BLaER1 treated with 17β-estradiol and CSF1 and Interleukin-3, amounts not matched to agents 10 nM and 100 nM (cell line): ENCODE measurements at regions not wholly inside any gene's neighbourhood (a gene's known extent, or its start where the extent isn't known, plus 50 kb on each side); places are given as distances from the start of the nearest gene placed in this dataset.

Experiments
- H3K27ac ChIP-seq, 11 experiments: shearing (Covaris generic); formaldehyde crosslinking; 2 replicates each; pipeline ENCODE4 v1.8.1; 2022
- H3K27me3 ChIP-seq, 11 experiments: shearing (Covaris generic); formaldehyde crosslinking; 2 replicates each; pipeline ENCODE4 v1.8.1; 2022
- H3K36me3 ChIP-seq, 11 experiments: shearing (Covaris generic); formaldehyde crosslinking; 2 replicates each; pipeline ENCODE4 v1.8.1; 2022
- H3K4me1 ChIP-seq, 10 experiments: shearing (Covaris generic); formaldehyde crosslinking; 2 replicates each; pipeline ENCODE4 v1.8.1; 2022
- H3K4me2 ChIP-seq, 11 experiments: shearing (Covaris generic); formaldehyde crosslinking; 2 replicates each; pipeline ENCODE4 v1.8.1; 2022
- H3K4me3 ChIP-seq, 10 experiments: shearing (Covaris generic); formaldehyde crosslinking; 2 replicates each; pipeline ENCODE4 v1.8.1; 2022
- H3K9ac ChIP-seq, 11 experiments: shearing (Covaris generic); formaldehyde crosslinking; 2 replicates each; pipeline ENCODE4 v1.8.1; 2022
- H3K9me3 ChIP-seq, 11 experiments: shearing (Covaris generic); formaldehyde crosslinking; replicated peaks in 1 of 11; 2 replicates each; pipeline ENCODE4 v1.8.1; 2022
- H4K20me1 ChIP-seq, 11 experiments: shearing (Covaris generic); formaldehyde crosslinking; 2 replicates each; pipeline ENCODE4 v1.8.1; 2022
- Cebpa-rat ChIP-seq, 11 experiments: shearing (Covaris generic); IDR thresholded peaks; 2 replicates each; pipeline ENCODE4 v1.8.1; 2022

- no peaks in the 10 kb centered on the region for H3K27me3 ChIP-seq
- H3K4me3 ChIP-seq = no peak overlapping the region
- no peak overlapping the region for H3K27ac ChIP-seq
- H3K9ac ChIP-seq = no peak overlapping the region
- H4K20me1 ChIP-seq = no peaks in the 10 kb centered on the region
- TF ChIP-seq Cebpa-rat (IDR thresholded peaks at IDR 0.05) = no peak
- H3K36me3 ChIP-seq = no peaks in the 10 kb centered on the region
- no peak overlapping the region for H3K4me2 ChIP-seq
- H3K9me3 ChIP-seq = no peaks in the 10 kb centered on the region
- no peaks in the 10 kb centered on the region for H3K4me1 ChIP-seq
Observed at GRCh38 chr10:65497837-65498236, 1428.0 kb upstream of the LRRTM3 start.

DNA sequence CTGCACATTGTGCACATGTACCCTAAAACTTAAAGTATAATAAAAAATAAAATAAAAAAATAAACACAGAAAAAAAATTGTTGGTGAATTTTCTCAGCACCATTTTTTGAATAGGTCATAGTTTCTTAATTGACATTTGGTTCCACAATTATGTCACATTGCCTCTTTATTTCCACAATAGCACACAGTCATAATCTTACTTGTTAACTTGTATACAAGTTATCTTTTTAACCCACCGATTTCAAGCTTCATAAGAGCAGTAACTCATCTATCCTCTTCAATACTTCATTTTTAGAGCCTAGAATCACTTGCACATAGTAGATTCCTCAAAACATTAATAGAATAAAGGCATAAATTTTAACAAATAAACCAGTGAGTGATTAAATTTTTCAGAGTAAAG, 1425.1 kb upstream of the LRRTM3 start:
- Histone ChIP-seq H3K4me3 (no peak overlapping the region), H3K36me3 (no peaks in the 10 kb centered on the region), H4K20me1 (no peaks in the 10 kb centered on the region), H3K27ac (no peak overlapping the region), H3K9ac (no peak overlapping the region), H3K27me3 (no peaks in the 10 kb centered on the region), H3K4me1 (no peaks in the 10 kb centered on the region), H3K4me2 (no peak overlapping the region), H3K9me3 (no peaks in the 10 kb centered on the region)
- no peak for TF ChIP-seq Cebpa-rat (IDR thresholded peaks at IDR 0.05)

DNA sequence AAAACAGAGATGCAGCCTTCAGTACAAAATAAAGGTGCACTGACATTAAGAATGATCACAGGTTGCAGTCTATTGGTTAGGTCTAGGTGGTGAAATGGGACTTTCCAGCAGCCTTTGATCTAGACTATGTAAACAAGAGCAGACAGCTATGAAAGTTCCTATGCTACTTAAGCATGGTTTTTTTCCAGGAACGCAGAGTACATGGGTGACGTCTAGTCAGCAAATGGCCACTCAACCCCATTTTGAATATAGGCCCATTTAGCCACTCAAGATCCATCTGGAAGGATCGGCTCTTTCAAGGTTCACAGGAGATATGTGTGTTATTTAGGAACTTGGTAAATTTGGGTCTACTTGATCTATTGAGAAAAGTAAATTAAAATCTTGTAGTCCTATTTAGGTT, 1424.6 kb upstream of the LRRTM3 start:
- no peak overlapping the region for H3K27ac ChIP-seq
- TF ChIP-seq Cebpa-rat (IDR thresholded peaks at IDR 0.05) = no peak
- H3K4me2 ChIP-seq = no peak overlapping the region
- no peaks in the 10 kb centered on the region for H3K4me1 ChIP-seq
- H3K4me3 ChIP-seq = no peak overlapping the region
- no peaks in the 10 kb centered on the region for H4K20me1 ChIP-seq
- H3K9me3 ChIP-seq = 0 out of 22 replicates have a peak, but pooled peaks cover 0 to 4% (median 0%) of the 10 kb centered on the region in 11 experiments
- no peaks in the 10 kb centered on the region for H3K36me3 ChIP-seq
- H3K9ac ChIP-seq = no peak overlapping the region
- H3K27me3 ChIP-seq = no peaks in the 10 kb centered on the region

- no peak for TF ChIP-seq Cebpa-rat (IDR thresholded peaks at IDR 0.05)
- no peak overlapping the region for H3K4me3 ChIP-seq
- H3K4me2 ChIP-seq = no peak overlapping the region
- no peak overlapping the region for H3K9ac ChIP-seq
- no peak overlapping the region for H3K27ac ChIP-seq
- no peaks in the 10 kb centered on the region for H3K36me3 ChIP-seq
- H3K27me3 ChIP-seq = no peaks in the 10 kb centered on the region
- no peaks in the 10 kb centered on the region for H3K4me1 ChIP-seq
- no peaks in the 10 kb centered on the region for H4K20me1 ChIP-seq
- H3K9me3 ChIP-seq = no peaks in the 10 kb centered on the region
Observed at GRCh38 chr10:65518379-65518778, 1407.5 kb upstream of the LRRTM3 start.

DNA sequence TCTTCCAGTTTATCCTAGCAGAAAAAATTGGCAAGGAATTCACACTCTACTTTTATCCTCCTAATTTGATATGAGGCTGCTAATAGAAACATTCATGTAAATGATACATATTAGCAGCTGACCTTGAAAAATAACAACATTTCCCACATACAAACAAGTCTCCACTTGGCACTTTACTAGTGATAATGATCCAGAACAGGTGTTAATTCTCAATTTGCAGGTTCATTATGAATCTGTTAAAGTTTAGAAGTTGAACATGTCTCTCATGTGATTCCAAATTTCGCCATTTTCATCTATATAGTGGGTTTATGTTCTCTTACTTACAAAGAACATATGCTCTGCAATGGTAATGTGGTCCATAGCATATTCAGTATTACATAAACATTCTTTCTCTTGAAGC, 1396.8 kb upstream of the LRRTM3 start:
- Histone ChIP-seq H3K4me1 (no peaks in the 10 kb centered on the region), H3K4me3 (no peak overlapping the region)

DNA sequence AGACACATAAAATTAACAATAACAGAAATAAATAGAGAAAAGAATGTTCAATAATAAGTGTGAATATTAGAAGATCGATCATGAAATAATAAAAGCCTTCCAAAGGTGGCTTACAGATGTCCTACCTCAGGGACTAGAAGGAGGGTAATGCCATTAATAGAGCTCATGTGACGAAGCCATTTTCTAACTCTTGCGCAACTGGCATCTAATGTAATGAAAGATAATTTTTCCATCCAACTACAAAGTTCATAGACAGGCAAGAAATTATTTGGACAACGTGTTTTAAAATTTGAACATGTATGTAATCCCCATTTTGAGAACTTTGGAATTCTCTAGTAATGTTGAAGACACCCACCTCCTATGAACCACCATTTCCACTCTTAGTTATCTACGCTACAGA, 1394.3 kb upstream of the LRRTM3 start:
- Histone ChIP-seq H4K20me1 (no peaks in the 10 kb centered on the region), H3K9me3 (no peaks in the 10 kb centered on the region), H3K4me3 (no peak overlapping the region), H3K4me1 (no peaks in the 10 kb centered on the region), H3K9ac (no peak overlapping the region), H3K36me3 (no peaks in the 10 kb centered on the region), H3K27ac (no peak overlapping the region), H3K4me2 (no peak overlapping the region), H3K27me3 (no peaks in the 10 kb centered on the region)
- TF ChIP-seq Cebpa-rat (IDR thresholded peaks at IDR 0.05) = peak in 5 of 11 experiments; percentile 39 to 78 (median 68); a peak in 9 of 22 replicates

More for the DNA sequence above, 1396.8 kb upstream of the LRRTM3 start:
- Histone ChIP-seq H3K36me3 (no peaks in the 10 kb centered on the region), H3K4me2 (no peak overlapping the region), H3K9me3 (no peaks in the 10 kb centered on the region), H3K27me3 (no peaks in the 10 kb centered on the region), H3K27ac (no peak overlapping the region), H3K9ac (no peak overlapping the region), H4K20me1 (no peaks in the 10 kb centered on the region)
- no peak for TF ChIP-seq Cebpa-rat (IDR thresholded peaks at IDR 0.05)

GRCh38 chr10:65534771-65535170, 1391.1 kb upstream of the LRRTM3 start:
- H3K4me3 ChIP-seq = no peak overlapping the region
- no peaks in the 10 kb centered on the region for H4K20me1 ChIP-seq
- no peak overlapping the region for H3K9ac ChIP-seq
- H3K27me3 ChIP-seq = no peaks in the 10 kb centered on the region
- no peak overlapping the region for H3K4me2 ChIP-seq
- H3K9me3 ChIP-seq = no peaks in the 10 kb centered on the region
- TF ChIP-seq Cebpa-rat (IDR thresholded peaks at IDR 0.05) = no peak
- H3K4me1 ChIP-seq = no peaks in the 10 kb centered on the region
- H3K36me3 ChIP-seq = no peaks in the 10 kb centered on the region
- H3K27ac ChIP-seq = no peak overlapping the region

DNA sequence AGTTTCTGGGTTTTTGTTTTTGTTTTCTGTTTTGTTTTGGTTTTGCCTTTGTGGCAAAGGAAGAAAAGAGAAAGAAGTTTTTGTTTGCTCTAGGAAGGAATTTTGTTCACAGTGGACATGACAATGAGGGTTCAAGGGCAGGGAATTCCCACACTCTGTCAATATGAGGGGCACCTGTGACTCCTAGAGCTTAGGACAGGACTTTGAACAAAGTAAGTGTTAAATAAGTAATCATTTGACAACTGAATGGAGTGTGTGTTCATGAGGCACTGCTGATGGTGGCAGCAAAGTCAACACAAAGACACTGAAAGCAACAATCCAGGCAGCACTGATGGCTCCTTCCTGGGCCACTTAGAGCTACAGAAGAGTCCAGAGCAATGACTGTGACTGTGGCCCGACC, 1381.1 kb upstream of the LRRTM3 start:
- no peak overlapping the region for H3K27ac ChIP-seq
- no peaks in the 10 kb centered on the region for H3K27me3 ChIP-seq
- no peak overlapping the region for H3K4me3 ChIP-seq
- no peaks in the 10 kb centered on the region for H3K9me3 ChIP-seq
- TF ChIP-seq Cebpa-rat (IDR thresholded peaks at IDR 0.05) = no peak
- no peaks in the 10 kb centered on the region for H4K20me1 ChIP-seq
- no peaks in the 10 kb centered on the region for H3K36me3 ChIP-seq
- H3K4me1 ChIP-seq = no peaks in the 10 kb centered on the region
- no peak overlapping the region for H3K9ac ChIP-seq
- H3K4me2 ChIP-seq = no peak overlapping the region

DNA sequence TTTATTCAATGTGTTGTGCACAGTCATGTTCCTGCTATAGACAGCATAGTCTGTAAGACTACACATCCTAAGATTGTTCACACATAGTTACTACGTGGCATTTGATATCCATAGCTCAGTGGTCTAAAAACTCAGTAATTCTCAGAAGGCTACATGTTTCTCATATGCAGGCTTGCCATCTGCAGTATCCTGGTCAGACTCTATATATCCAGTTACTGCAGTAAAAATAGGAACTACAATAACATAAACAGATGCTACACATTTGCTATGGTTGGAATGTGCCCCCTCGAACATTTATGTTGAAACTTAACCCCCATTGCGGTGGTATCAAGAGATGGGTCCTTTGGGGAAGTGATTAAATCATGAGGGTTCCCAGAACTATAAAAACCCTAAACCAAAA, 1377.8 kb upstream of the LRRTM3 start:
- H3K4me3 ChIP-seq = no peak overlapping the region
- no peaks in the 10 kb centered on the region for H3K4me1 ChIP-seq
- H4K20me1 ChIP-seq = no peaks in the 10 kb centered on the region
- H3K9me3 ChIP-seq = no peaks in the 10 kb centered on the region
- H3K27ac ChIP-seq = no peak overlapping the region
- no peak overlapping the region for H3K9ac ChIP-seq
- H3K27me3 ChIP-seq = no peaks in the 10 kb centered on the region
- TF ChIP-seq Cebpa-rat (IDR thresholded peaks at IDR 0.05) = no peak
- H3K36me3 ChIP-seq = no peaks in the 10 kb centered on the region
- no peak overlapping the region for H3K4me2 ChIP-seq

GRCh38 chr10:65550761-65551160, 1375.1 kb upstream of the LRRTM3 start:
- Histone ChIP-seq H3K9ac (no peak overlapping the region), H3K9me3 (no peaks in the 10 kb centered on the region), H3K4me1 (no peaks in the 10 kb centered on the region), H3K36me3 (no peaks in the 10 kb centered on the region), H4K20me1 (no peaks in the 10 kb centered on the region), H3K4me3 (no peak overlapping the region), H3K27me3 (no peaks in the 10 kb centered on the region), H3K4me2 (no peak overlapping the region), H3K27ac (no peak overlapping the region)
- no peak for TF ChIP-seq Cebpa-rat (IDR thresholded peaks at IDR 0.05)

GRCh38 chr10:65555192-65555591, 1370.6 kb upstream of the LRRTM3 start:
- TF ChIP-seq Cebpa-rat (IDR thresholded peaks at IDR 0.05) = no peak
- Histone ChIP-seq H3K36me3 (no peaks in the 10 kb centered on the region), H4K20me1 (no peaks in the 10 kb centered on the region), H3K4me2 (no peak overlapping the region), H3K9ac (no peak overlapping the region), H3K4me3 (no peak overlapping the region), H3K27ac (no peak overlapping the region), H3K4me1 (no peaks in the 10 kb centered on the region), H3K9me3 (no peaks in the 10 kb centered on the region), H3K27me3 (no peaks in the 10 kb centered on the region)
